ENCODE measurements at regions not wholly inside any gene's neighbourhood (a gene's known extent, or its start where the extent isn't known, plus 50 kb on each side); places are given as distances from the start of the nearest gene placed in this dataset.

- TF ChIP-seq ZFX (IDR thresholded peaks at IDR 0.05; ENCODE audit: borderline replicate concordance): no peak
- TF ChIP-seq CTCF (IDR thresholded peaks at IDR 0.05): no peak
These were observed 105.7 kb downstream of the TMEM174 start for GRCh38 chr5:73278693-73279092.

Measured in 22Rv1 (cell line).